CD4-positive, alpha-beta T cell (primary cell): ENCODE measurements at regions not wholly inside any gene's neighbourhood (a gene's known extent, or its start where the extent isn't known, plus 50 kb on each side); places are given as distances from the start of the nearest gene placed in this dataset.

Source experiments
- ATAC-seq: fragments of 200-7000 bp; cut with Tn5 transposase; one replicate; pipeline ENCODE4 v1.10.0; 2022; ENCODE audit warnings: mild to moderate bottlenecking; ENCODE audit not compliant: poor library complexity
- CTCF ChIA-PET: fragments of 350-600 bp; sonication (Branson Sonifier 250); formaldehyde crosslinking; loops from one replicate; lab custom pipeline; 2021; ENCODE audit warnings: antibody characterized with exemption, inconsistent platforms; lab: Charles Lee
- POLR2A ChIA-PET: fragments of 350-600 bp; sonication (Branson Sonifier 250); formaldehyde crosslinking; loops from one replicate; lab custom pipeline; 2021; ENCODE audit warnings: antibody characterized with exemption, inconsistent platforms; lab: Charles Lee
- DNase-seq, 14 experiments: peaks; one replicate each; pipeline ENCODE4 v3.0.0-alpha.2; 2013 to 2020; ENCODE audit warnings: mixed read lengths in 2 of 14
- H3K27ac ChIP-seq, 2 donors: one replicate each; pipeline versions ENCODE4 v1.5.1 to v1.7.0; 2013; ENCODE audit warnings: low read length in 2 of 2, low read depth in 1 of 2, mild to moderate bottlenecking in 1 of 2
- H3K27me3 ChIP-seq, 2 experiments: 1 replicate in 1 of 2; 2 replicates in 1 of 2; pipeline versions ENCODE4 v1.6.1 to v1.7.0; 2013; ENCODE audit warnings: low read length in 2 of 2, control low read depth in 1 of 2, mild to moderate bottlenecking in 1 of 2, moderate library complexity in 1 of 2; ENCODE audit not compliant: insufficient read depth in 2 of 2, control insufficient read depth in 1 of 2
- H3K36me3 ChIP-seq: one replicate; pipeline ENCODE4 v1.6.1; 2013; ENCODE audit warnings: low read length, control low read depth; ENCODE audit not compliant: insufficient read depth
- H3K4me1 ChIP-seq: one replicate; pipeline ENCODE4 v1.6.1; 2013; ENCODE audit warnings: low read length, control low read depth; ENCODE audit not compliant: insufficient read depth
- H3K4me3 ChIP-seq: one replicate; pipeline ENCODE4 v1.5.1; 2013; ENCODE audit warnings: mild to moderate bottlenecking, low read length, moderate library complexity
- H3K9me3 ChIP-seq, 2 experiments: 1 replicate in 1 of 2; 2 replicates in 1 of 2; pipeline versions ENCODE4 v1.6.1 to v1.7.0; 2013; ENCODE audit warnings: low read length in 2 of 2, mild to moderate bottlenecking in 2 of 2, control low read depth in 1 of 2, moderate library complexity in 1 of 2; ENCODE audit not compliant: control insufficient read depth in 1 of 2, insufficient read depth in 1 of 2
- H3K27ac Mint-ChIP-seq: one replicate; pipeline ENCODE4 v1.8.0; 2020; ENCODE audit warnings: mixed read lengths
- H3K27me3 Mint-ChIP-seq: one replicate; pipeline ENCODE4 v1.8.0; 2021; ENCODE audit warnings: mixed read lengths
- H3K36me3 Mint-ChIP-seq: one replicate; pipeline ENCODE4 v1.8.0; 2021; ENCODE audit warnings: low read depth, mixed read lengths
- H3K4me1 Mint-ChIP-seq: one replicate; pipeline ENCODE4 v1.8.0; 2021; ENCODE audit warnings: low read depth, mixed read lengths
- H3K4me3 Mint-ChIP-seq: one replicate; pipeline ENCODE4 v1.8.0; 2020; ENCODE audit warnings: mild to moderate bottlenecking, mixed read lengths
- H3K9me3 Mint-ChIP-seq: one replicate; pipeline ENCODE4 v1.8.0; 2020; ENCODE audit warnings: mixed read lengths
- CTCF ChIP-seq: fragments of 200-600 bp; IDR thresholded peaks from one replicate; pipeline ENCODE4 v1.8.0; 2022; ENCODE audit warnings: antibody characterized with exemption, mild to moderate bottlenecking
- intact Hi-C, 2 experiments: fragments of 100-400 bp; cut with DNase I in 1 of 2; cut with micrococcal nuclease in 1 of 2; formaldehyde crosslinking; loops; one replicate each; pipeline versions ENCODE4 v1.15.1 to v1.9.0; 2023 to 2025; cut with DNase I, micrococcal nuclease

GRCh38 chr6:81682858-81683620 is 69.4 kb downstream of the TENT5A start:
- Mint-ChIP-seq H3K9me3 (no peaks in the 10 kb centered on the region), H3K36me3 (no peaks in the 10 kb centered on the region), H3K4me1 (no peaks in the 10 kb centered on the region), H3K27me3 (no peaks in the 10 kb centered on the region), H3K27ac (no peak overlapping the region), H3K4me3 (no peak overlapping the region)
- ATAC-seq (no peak), DNase-seq (no peak)
- Histone ChIP-seq H3K27ac (no peak overlapping the region), H3K4me3 (no peak overlapping the region), H3K4me1 (no peaks in the 10 kb centered on the region), H3K27me3 (no peaks in the 10 kb centered on the region), H3K9me3 (no peaks in the 10 kb centered on the region), H3K36me3 (no peaks in the 10 kb centered on the region)
- TF ChIP-seq CTCF = no peak
- ChIA-PET POLR2A (no interaction called here), CTCF (no interaction called here)
- intact Hi-C loops = no loop called here

DNA sequence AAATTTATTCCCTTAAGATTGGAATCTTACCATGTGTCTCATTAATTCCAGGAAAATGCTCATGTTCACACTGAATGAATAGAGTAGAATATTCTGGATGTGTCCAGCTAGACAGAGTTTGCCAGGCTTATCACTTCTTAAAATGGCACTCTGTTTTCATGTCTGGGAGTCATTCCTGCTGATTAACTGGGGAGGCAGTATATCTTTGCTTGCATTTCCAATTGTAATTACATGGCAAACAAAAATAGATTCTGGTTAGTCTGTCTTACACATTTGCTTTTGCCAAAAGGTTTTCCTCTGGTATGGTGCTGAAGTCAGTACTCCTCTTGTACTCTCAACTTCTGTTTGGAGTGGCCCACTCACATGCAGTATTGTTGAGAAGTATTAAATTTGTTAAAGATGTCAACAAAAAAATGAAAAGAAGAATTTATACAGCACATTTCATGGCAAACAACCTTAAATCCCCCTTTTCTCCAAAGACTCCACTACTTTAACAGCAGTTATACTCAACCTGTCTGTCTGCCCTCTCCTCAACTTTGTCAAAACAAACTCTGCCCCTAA is 70.2 kb downstream of the TENT5A start:
- H3K4me1 ChIP-seq = no peaks in the 10 kb centered on the region
- DNase-seq (no peak), ATAC-seq (no peak)
- CTCF ChIA-PET = no interaction called here
- H3K4me3 ChIP-seq = no peak overlapping the region
- no peak for TF ChIP-seq CTCF
- intact Hi-C loops = no loop called here
- POLR2A ChIA-PET = no interaction called here
- Mint-ChIP-seq H3K4me3 (no peak overlapping the region), H3K27me3 (no peaks in the 10 kb centered on the region), H3K27ac (no peak overlapping the region), H3K36me3 (no peaks in the 10 kb centered on the region), H3K9me3 (peaks cover under 1% of the 10 kb centered on the region), H3K4me1 (no peaks in the 10 kb centered on the region)
- no peak overlapping the region for H3K27ac ChIP-seq
- H3K9me3 ChIP-seq = no peaks in the 10 kb centered on the region
- H3K36me3 ChIP-seq = no peaks in the 10 kb centered on the region
- H3K27me3 ChIP-seq = no peaks in the 10 kb centered on the region

DNA sequence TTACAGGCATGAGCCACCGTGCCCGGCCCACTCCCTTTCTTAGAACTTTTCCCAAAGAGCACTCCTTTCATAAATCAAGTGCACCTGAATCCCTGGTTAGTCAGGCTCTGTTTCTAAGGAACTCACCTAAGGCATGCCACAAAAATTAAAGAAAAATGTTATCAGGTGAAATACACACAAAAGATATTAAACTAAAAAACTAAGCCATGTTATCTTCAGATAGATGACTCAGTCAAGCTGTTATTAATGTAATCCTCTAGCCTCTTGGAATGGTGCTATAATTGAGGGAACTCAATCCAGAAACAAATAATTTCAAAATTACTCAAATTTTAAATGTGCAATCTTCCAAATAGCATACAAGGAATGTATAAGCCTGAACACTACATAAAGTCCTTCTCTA is 83.0 kb downstream of the TENT5A start:
- Mint-ChIP-seq H3K9me3 (peaks cover 9% of the 10 kb centered on the region), H3K27me3 (no peaks in the 10 kb centered on the region), H3K4me3 (no peak overlapping the region), H3K4me1 (no peaks in the 10 kb centered on the region), H3K27ac (no peak overlapping the region), H3K36me3 (no peaks in the 10 kb centered on the region)
- H3K27me3 ChIP-seq = no peaks in the 10 kb centered on the region
- peaks cover 0 to 13% of the 10 kb centered on the region in 2 experiments for H3K9me3 ChIP-seq
- intact Hi-C loops = no loop called here
- H3K27ac ChIP-seq = no peak overlapping the region
- ChIA-PET CTCF (no interaction called here), POLR2A (no interaction called here)
- no peaks in the 10 kb centered on the region for H3K4me1 ChIP-seq
- no peak overlapping the region for H3K4me3 ChIP-seq
- H3K36me3 ChIP-seq = no peaks in the 10 kb centered on the region
- DNase-seq (no peak), ATAC-seq (no peak)
- TF ChIP-seq CTCF = no peak
